Naive thymus-derived CD4-positive, alpha-beta T cell (primary cell): ENCODE measurements at regions not wholly inside any gene's neighbourhood (a gene's known extent, or its start where the extent isn't known, plus 50 kb on each side); places are given as distances from the start of the nearest gene placed in this dataset.
"Not testable (repeated sequence)": the region's sequence is repeated elsewhere in the genome, so short reads cannot be mapped to it uniquely, and the experiment has no call there.

ENCODE experiments used
- ATAC-seq: fragments of 150-1000 bp; cut with Tn5 transposase; 2 replicates; pipeline ENCODE4 v1.10.0; 2021; ENCODE audit warnings: mild to moderate bottlenecking, moderate library complexity
- CTCF ChIA-PET: fragments of 350-600 bp; sonication (Branson Sonifier 250); formaldehyde crosslinking; loops from one replicate; lab custom pipeline; 2021; ENCODE audit warnings: antibody characterized with exemption; lab: Charles Lee
- POLR2A ChIA-PET: fragments of 350-600 bp; sonication (Branson Sonifier 250); formaldehyde crosslinking; loops from one replicate; lab custom pipeline; 2021; ENCODE audit warnings: antibody characterized with exemption, inconsistent platforms; lab: Charles Lee
- DNase-seq, 9 donors: peaks; one replicate each; pipeline versions ENCODE4 v3.0.0 to v3.0.0-alpha.2; 2020 to 2022; ENCODE audit warnings: mixed read lengths in 1 of 9
- H3K27ac ChIP-seq: one replicate; pipeline ENCODE4 v1.7.0; 2013; ENCODE audit warnings: mild to moderate bottlenecking, low read depth, low read length, moderate library complexity
- H3K27me3 ChIP-seq, 2 donors: one replicate each; pipeline ENCODE4 v1.7.0; 2013; ENCODE audit warnings: low read length in 2 of 2, mild to moderate bottlenecking in 2 of 2, moderate library complexity in 2 of 2; ENCODE audit not compliant: control insufficient read depth in 2 of 2, insufficient read depth in 2 of 2
- H3K36me3 ChIP-seq, 3 experiments: 1 replicate in 2 of 3; 2 replicates in 1 of 3; pipeline ENCODE4 v1.7.0; 2013; ENCODE audit warnings: low read length in 3 of 3, mild to moderate bottlenecking in 3 of 3, moderate library complexity in 1 of 3; ENCODE audit not compliant: insufficient read depth in 3 of 3, control insufficient read depth in 2 of 3
- H3K4me1 ChIP-seq, 2 donors: one replicate each; pipeline ENCODE4 v1.7.0; 2013; ENCODE audit warnings: low read length in 2 of 2, mild to moderate bottlenecking in 2 of 2, moderate library complexity in 1 of 2; ENCODE audit not compliant: control insufficient read depth in 2 of 2, insufficient read depth in 2 of 2
- H3K4me3 ChIP-seq: 2 replicates; pipeline ENCODE4 v1.7.0; 2013; ENCODE audit warnings: mild to moderate bottlenecking, low read length
- H3K9me3 ChIP-seq, 3 experiments: 1 replicate in 2 of 3; 2 replicates in 1 of 3; pipeline ENCODE4 v1.7.0; 2013; ENCODE audit warnings: low read length in 3 of 3; ENCODE audit not compliant: control insufficient read depth in 2 of 3
- H3K27ac Mint-ChIP-seq, 9 donors: one replicate each; pipeline ENCODE4 v1.8.0; 2020 to 2022; ENCODE audit warnings: mixed read lengths in 9 of 9, mild to moderate bottlenecking in 8 of 9, moderate library complexity in 5 of 9, inconsistent platforms in 2 of 9
- H3K27me3 Mint-ChIP-seq, 5 donors: one replicate each; pipeline ENCODE4 v1.8.0; 2021 to 2022; ENCODE audit warnings: mixed read lengths in 5 of 5, mild to moderate bottlenecking in 1 of 5
- H3K36me3 Mint-ChIP-seq, 5 donors: one replicate each; pipeline ENCODE4 v1.8.0; 2020 to 2022; ENCODE audit warnings: mixed read lengths in 5 of 5, mild to moderate bottlenecking in 3 of 5, inconsistent platforms in 1 of 5
- H3K4me1 Mint-ChIP-seq, 7 donors: one replicate each; pipeline ENCODE4 v1.8.0; 2020 to 2022; ENCODE audit warnings: mixed read lengths in 7 of 7, mild to moderate bottlenecking in 3 of 7, inconsistent platforms in 1 of 7
- H3K4me3 Mint-ChIP-seq, 10 donors: one replicate each; pipeline ENCODE4 v1.8.0; 2020 to 2022; ENCODE audit warnings: mild to moderate bottlenecking in 10 of 10, mixed read lengths in 10 of 10, moderate library complexity in 6 of 10, inconsistent platforms in 2 of 10
- H3K9me3 Mint-ChIP-seq, 11 donors: one replicate each; pipeline ENCODE4 v1.8.0; 2020 to 2022; ENCODE audit warnings: mixed read lengths in 11 of 11, mild to moderate bottlenecking in 4 of 11, inconsistent platforms in 1 of 11, moderate library complexity in 1 of 11
- intact Hi-C, 2 donors: fragments of 100-400 bp; cut with micrococcal nuclease; formaldehyde crosslinking; loops; one replicate each; pipeline ENCODE4 v1.15.1; 2023

- H3K4me1 Mint-ChIP-seq, result no peaks in the 10 kb centered on the region
- no peak for DNase-seq
- no peak overlapping the region for H3K27ac ChIP-seq
- no peak for ATAC-seq
- H3K27me3 Mint-ChIP-seq, result peaks cover 0 to 10% (median 0%) of the 10 kb centered on the region in 5 donors
- H3K27me3 ChIP-seq, result no peaks in the 10 kb centered on the region
- no peak overlapping the region for H3K4me3 ChIP-seq
- no peak overlapping the region for H3K4me3 Mint-ChIP-seq
- H3K9me3 ChIP-seq, result no peaks in the 10 kb centered on the region
- no peaks in the 10 kb centered on the region for H3K4me1 ChIP-seq
- no peaks in the 10 kb centered on the region for H3K36me3 Mint-ChIP-seq
- no peak overlapping the region for H3K27ac Mint-ChIP-seq
- intact Hi-C loops, result no loop called here
- POLR2A ChIA-PET, result no interaction called here
- CTCF ChIA-PET, result no interaction called here
- H3K9me3 Mint-ChIP-seq, result peaks cover 0 to 5% (median 0%) of the 10 kb centered on the region in 11 donors
- no peaks in the 10 kb centered on the region for H3K36me3 ChIP-seq
Measured at GRCh38 chr7:91375378-91375777, 111.1 kb downstream of the FZD1 start.

GRCh38 chr7:91378131-91378530, 113.9 kb downstream of the FZD1 start:
- H3K36me3 ChIP-seq, result no peaks in the 10 kb centered on the region
- CTCF ChIA-PET, result no interaction called here
- Mint-ChIP-seq H3K4me1 (no peaks in the 10 kb centered on the region), H3K27ac (no peak overlapping the region), H3K9me3 (peaks cover 0 to 5% (median 0%) of the 10 kb centered on the region in 11 donors), H3K4me3 (no peak overlapping the region), H3K27me3 (peaks cover 0 to 9% (median 0%) of the 10 kb centered on the region in 5 donors), H3K36me3 (no peaks in the 10 kb centered on the region)
- ATAC-seq (no peak), DNase-seq (no peak)
- no peaks in the 10 kb centered on the region for H3K4me1 ChIP-seq
- POLR2A ChIA-PET, result no interaction called here
- no peaks in the 10 kb centered on the region for H3K27me3 ChIP-seq
- H3K4me3 ChIP-seq, result no peak overlapping the region
- intact Hi-C loops, result no loop called here
- no peak overlapping the region for H3K27ac ChIP-seq
- H3K9me3 ChIP-seq, result no peaks in the 10 kb centered on the region

- ATAC-seq (no peak), DNase-seq (no peak)
- Mint-ChIP-seq H3K27ac (no peak overlapping the region), H3K4me3 (no peak overlapping the region), H3K36me3 (no peaks in the 10 kb centered on the region), H3K9me3 (peaks cover 0 to 5% (median 0%) of the 10 kb centered on the region in 11 donors), H3K4me1 (no peaks in the 10 kb centered on the region), H3K27me3 (peaks cover 0 to 9% (median 0%) of the 10 kb centered on the region in 5 donors)
- H3K27me3 ChIP-seq, result no peaks in the 10 kb centered on the region
- no peaks in the 10 kb centered on the region for H3K36me3 ChIP-seq
- no peak overlapping the region for H3K27ac ChIP-seq
- intact Hi-C loops, result no loop called here
- POLR2A ChIA-PET, result no interaction called here
- CTCF ChIA-PET, result no interaction called here
- H3K9me3 ChIP-seq, result no peaks in the 10 kb centered on the region
- no peaks in the 10 kb centered on the region for H3K4me1 ChIP-seq
- H3K4me3 ChIP-seq, result no peak overlapping the region
Measured at GRCh38 chr7:91379236-91379635, 115.0 kb downstream of the FZD1 start.

GRCh38 chr7:91379991-91380390, 115.8 kb downstream of the FZD1 start:
- Histone ChIP-seq H3K9me3 (no peaks in the 10 kb centered on the region), H3K4me3 (no peak overlapping the region), H3K27me3 (no peaks in the 10 kb centered on the region), H3K27ac (no peak overlapping the region), H3K4me1 (no peaks in the 10 kb centered on the region), H3K36me3 (no peaks in the 10 kb centered on the region)
- Mint-ChIP-seq H3K4me3 (no peak overlapping the region), H3K27ac (no peak overlapping the region), H3K27me3 (peaks cover 0 to 4% (median 0%) of the 10 kb centered on the region in 5 donors), H3K4me1 (no peaks in the 10 kb centered on the region), H3K36me3 (no peaks in the 10 kb centered on the region), H3K9me3 (peaks cover 0 to 3% (median 0%) of the 10 kb centered on the region in 11 donors)
- ChIA-PET POLR2A (no interaction called here), CTCF (no interaction called here)
- intact Hi-C loops, result no loop called here
- DNase-seq, result no peak
- no peak for ATAC-seq

- Histone ChIP-seq H3K36me3 (no peaks in the 10 kb centered on the region), H3K9me3 (no peaks in the 10 kb centered on the region), H3K4me3 (no peak overlapping the region), H3K27ac (no peak overlapping the region), H3K27me3 (no peaks in the 10 kb centered on the region), H3K4me1 (no peaks in the 10 kb centered on the region)
- Mint-ChIP-seq H3K9me3 (peaks cover 0 to 5% (median 1%) of the 10 kb centered on the region in 11 donors), H3K27me3 (peaks cover 0 to 5% (median 0%) of the 10 kb centered on the region in 5 donors), H3K4me1 (no peaks in the 10 kb centered on the region), H3K27ac (no peak overlapping the region), H3K36me3 (no peaks in the 10 kb centered on the region), H3K4me3 (no peak overlapping the region)
- POLR2A ChIA-PET, result no interaction called here
- ATAC-seq (no peak), DNase-seq (no peak)
- CTCF ChIA-PET, result no interaction called here
- intact Hi-C loops, result no loop called here
Measured at GRCh38 chr7:91383053-91383904, 119.0 kb downstream of the FZD1 start.

GRCh38 chr7:91383905-91384274, 119.7 kb downstream of the FZD1 start:
- intact Hi-C loops, result no loop called here

GRCh38 chr7:91394757-91395156, 130.5 kb downstream of the FZD1 start:
- H3K36me3 Mint-ChIP-seq, DNase-seq, H3K4me3 Mint-ChIP-seq, ATAC-seq, H3K9me3 Mint-ChIP-seq, H3K4me1 ChIP-seq, H3K4me3 ChIP-seq, H3K27ac ChIP-seq, CTCF ChIA-PET, H3K9me3 ChIP-seq, H3K27me3 ChIP-seq, H3K27ac Mint-ChIP-seq, H3K36me3 ChIP-seq, H3K4me1 Mint-ChIP-seq, intact Hi-C loops, POLR2A ChIA-PET: not testable (repeated sequence)
- peaks cover 0 to 11% (median 0%) of the 10 kb centered on the region in 5 donors for H3K27me3 Mint-ChIP-seq

More at GRCh38 chr7:91383905-91384274, 119.7 kb downstream of the FZD1 start:
- no peaks in the 10 kb centered on the region for H3K9me3 ChIP-seq
- ChIA-PET CTCF (no interaction called here), POLR2A (no interaction called here)
- H3K27me3 Mint-ChIP-seq, result peaks cover 0 to 5% (median 0%) of the 10 kb centered on the region in 5 donors
- no peak overlapping the region for H3K27ac Mint-ChIP-seq
- H3K4me3 ChIP-seq, result no peak overlapping the region
- ATAC-seq (no peak), DNase-seq (no peak)
- no peaks in the 10 kb centered on the region for H3K4me1 ChIP-seq
- no peaks in the 10 kb centered on the region for H3K36me3 ChIP-seq
- H3K27ac ChIP-seq, result no peak overlapping the region
- peaks cover 0 to 5% (median 0%) of the 10 kb centered on the region in 11 donors for H3K9me3 Mint-ChIP-seq
- no peaks in the 10 kb centered on the region for H3K36me3 Mint-ChIP-seq
- no peaks in the 10 kb centered on the region for H3K27me3 ChIP-seq
- H3K4me3 Mint-ChIP-seq, result no peak overlapping the region
- H3K4me1 Mint-ChIP-seq, result no peaks in the 10 kb centered on the region
